ENCODE measurements at regions not wholly inside any gene's neighbourhood (a gene's known extent, or its start where the extent isn't known, plus 50 kb on each side); places are given as distances from the start of the nearest gene placed in this dataset.

DNA sequence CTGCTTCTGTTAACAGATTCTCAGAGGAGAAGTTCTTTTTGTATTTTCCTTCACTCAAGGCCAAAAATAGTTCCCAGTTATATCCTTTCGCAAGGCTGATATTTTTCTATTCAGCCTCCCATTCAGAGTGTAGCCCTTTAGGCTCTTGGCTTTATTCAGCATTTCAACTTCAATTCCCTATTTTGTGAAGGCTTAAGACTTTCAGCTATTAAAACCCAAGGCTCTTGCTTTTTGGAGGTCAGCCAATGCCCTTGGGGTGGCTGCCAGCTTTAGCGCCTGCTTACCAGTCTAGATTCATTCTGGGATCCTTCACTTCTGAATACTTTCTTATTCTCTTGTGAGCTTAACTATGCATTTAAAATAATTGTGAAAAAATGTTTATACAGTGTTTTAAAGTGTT is 57.3 kb upstream of the ADGRA3 start:
- no peak overlapping the region for H2BK120ac ChIP-seq (ENCODE audit: insufficient read depth, low read length, poor library complexity)
- no peak overlapping the region for H3K4me2 ChIP-seq (ENCODE audit: low read length)
- H3K79me2 ChIP-seq (ENCODE audit: control insufficient read depth, insufficient read depth, low read length, poor library complexity): no peaks in the 10 kb centered on the region
- H3K9ac ChIP-seq (ENCODE audit: low read length): no peak overlapping the region
- no peak overlapping the region for H2BK12ac ChIP-seq (ENCODE audit: low read length)
- H3K4me1 ChIP-seq (ENCODE audit: control insufficient read depth in 1 of 2, insufficient read depth in 2 of 2, low read length in 2 of 2): no peaks in the 10 kb centered on the region
- H3K27me3 ChIP-seq (ENCODE audit: insufficient read depth, low read length): no peaks in the 10 kb centered on the region
- no peak overlapping the region for H3K4me3 ChIP-seq (ENCODE audit: low read depth, low read length)
- H4K8ac ChIP-seq (ENCODE audit: low read depth, low read length): no peak overlapping the region
- DNase-seq: no peak
- no peak overlapping the region for H3K4ac ChIP-seq (ENCODE audit: low read depth, low read length)
- WGBS (ENCODE audit: extremely low coverage, insufficient coverage, insufficient read length): no CpG with 5 or more reads among the region's 2 CpGs
- no peaks in the 10 kb centered on the region for H3K79me1 ChIP-seq (ENCODE audit: low read length)
- H3K36me3 ChIP-seq (ENCODE audit: control insufficient read depth in 1 of 2, insufficient read depth in 2 of 2, low read length in 2 of 2): no peaks in the 10 kb centered on the region
- no peak overlapping the region for H4K91ac ChIP-seq (ENCODE audit: low read depth, low read length)
- H4K12ac ChIP-seq (ENCODE audit: low read depth, low read length): no peak overlapping the region
- peaks cover 4% of the 10 kb centered on the region for H3K9me3 ChIP-seq (ENCODE audit: insufficient read depth, low read depth, low read length)
- H3K18ac ChIP-seq (ENCODE audit: low read length): no peak overlapping the region
- H3K14ac ChIP-seq (ENCODE audit: low read length): no peak overlapping the region
- H2AK5ac ChIP-seq (ENCODE audit: low read length): no peak overlapping the region
- no peak overlapping the region for H3K27ac ChIP-seq (ENCODE audit: low read depth, low read length)
- no peak overlapping the region for H2BK5ac ChIP-seq (ENCODE audit: low read depth, low read length, poor library complexity)
- no peak overlapping the region for H3K23ac ChIP-seq (ENCODE audit: low read length)
- H2AFZ ChIP-seq (ENCODE audit: insufficient read depth, low read length, poor library complexity): no peak overlapping the region

DNA sequence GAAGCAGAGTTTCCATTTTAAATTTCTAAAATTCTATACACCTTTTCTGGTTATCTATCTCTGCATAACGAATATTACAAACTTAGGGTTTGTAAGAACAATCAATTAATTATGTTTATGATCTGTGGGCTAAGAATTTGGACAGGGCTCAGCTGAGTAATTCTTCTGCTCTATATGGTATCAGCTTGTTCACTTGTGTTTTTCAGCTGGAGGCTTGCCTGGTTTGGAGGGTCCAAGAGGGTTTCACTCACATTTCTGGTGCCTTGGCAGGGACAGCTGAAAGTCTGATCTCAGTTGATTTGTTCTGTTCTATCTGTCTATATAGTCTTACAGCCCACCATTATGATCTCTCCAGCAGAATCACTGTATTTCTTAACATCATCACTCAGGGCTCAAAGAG is 57.8 kb upstream of the ADGRA3 start:
- Histone ChIP-seq H3K18ac (ENCODE audit: low read length) (no peak overlapping the region), H3K23ac (ENCODE audit: low read length) (no peak overlapping the region), H3K27me3 (ENCODE audit: insufficient read depth, low read length) (no peaks in the 10 kb centered on the region), H2BK5ac (ENCODE audit: low read depth, low read length, poor library complexity) (no peak overlapping the region), H3K4me2 (ENCODE audit: low read length) (no peak overlapping the region), H3K4ac (ENCODE audit: low read depth, low read length) (no peak overlapping the region), H2BK12ac (ENCODE audit: low read length) (no peak overlapping the region), H2BK120ac (ENCODE audit: insufficient read depth, low read length, poor library complexity) (no peak overlapping the region), H3K14ac (ENCODE audit: low read length) (no peak overlapping the region), H3K79me1 (ENCODE audit: low read length) (no peaks in the 10 kb centered on the region), H2AFZ (ENCODE audit: insufficient read depth, low read length, poor library complexity) (no peak overlapping the region), H3K79me2 (ENCODE audit: control insufficient read depth, insufficient read depth, low read length, poor library complexity) (no peaks in the 10 kb centered on the region), H3K9ac (ENCODE audit: low read length) (no peak overlapping the region), H3K36me3 (ENCODE audit: control insufficient read depth in 1 of 2, insufficient read depth in 2 of 2, low read length in 2 of 2) (no peaks in the 10 kb centered on the region), H4K91ac (ENCODE audit: low read depth, low read length) (no peak overlapping the region), H3K9me3 (ENCODE audit: insufficient read depth, low read depth, low read length) (peaks cover 4% of the 10 kb centered on the region), H3K4me3 (ENCODE audit: low read depth, low read length) (no peak overlapping the region), H4K8ac (ENCODE audit: low read depth, low read length) (no peak overlapping the region), H4K12ac (ENCODE audit: low read depth, low read length) (no peak overlapping the region), H2AK5ac (ENCODE audit: low read length) (no peak overlapping the region), H3K27ac (ENCODE audit: low read depth, low read length) (no peak overlapping the region), H3K4me1 (ENCODE audit: control insufficient read depth in 1 of 2, insufficient read depth in 2 of 2, low read length in 2 of 2) (no peaks in the 10 kb centered on the region)
- WGBS (ENCODE audit: extremely low coverage, insufficient coverage, insufficient read length): no CpG with 5 or more reads among the region's 1 CpG
- no peak for DNase-seq

DNA sequence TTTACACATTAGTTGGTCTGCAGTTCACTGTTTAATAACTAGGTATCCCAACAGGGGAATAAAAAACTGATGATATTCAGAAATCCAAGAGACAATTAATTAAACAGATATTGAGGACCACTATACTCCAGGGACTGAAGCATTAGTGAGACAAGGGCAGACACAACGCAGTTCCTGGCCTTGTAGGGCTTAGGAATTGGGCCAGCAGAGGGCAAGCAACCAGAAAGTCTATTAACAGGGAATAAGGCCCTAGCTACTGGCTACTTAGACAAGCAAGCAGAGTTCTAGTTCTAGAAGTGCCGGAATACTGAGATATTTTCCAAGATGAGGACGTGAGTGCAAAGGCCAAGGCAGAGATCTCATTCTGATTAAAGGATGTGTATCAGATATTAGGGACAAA is 58.6 kb upstream of the ADGRA3 start:
- H3K27me3 ChIP-seq (ENCODE audit: insufficient read depth, low read length): no peaks in the 10 kb centered on the region
- no peaks in the 10 kb centered on the region for H3K79me1 ChIP-seq (ENCODE audit: low read length)
- H3K27ac ChIP-seq (ENCODE audit: low read depth, low read length): no peak overlapping the region
- H2BK12ac ChIP-seq (ENCODE audit: low read length): no peak overlapping the region
- no peak overlapping the region for H3K18ac ChIP-seq (ENCODE audit: low read length)
- no CpG with 5 or more reads among the region's 3 CpGs for WGBS (ENCODE audit: extremely low coverage, insufficient coverage, insufficient read length)
- H3K79me2 ChIP-seq (ENCODE audit: control insufficient read depth, insufficient read depth, low read length, poor library complexity): no peaks in the 10 kb centered on the region
- DNase-seq: no peak
- no peak overlapping the region for H4K8ac ChIP-seq (ENCODE audit: low read depth, low read length)
- H3K9ac ChIP-seq (ENCODE audit: low read length): no peak overlapping the region
- peaks cover 4% of the 10 kb centered on the region for H3K9me3 ChIP-seq (ENCODE audit: insufficient read depth, low read depth, low read length)
- no peak overlapping the region for H2AK5ac ChIP-seq (ENCODE audit: low read length)
- no peak overlapping the region for H2BK120ac ChIP-seq (ENCODE audit: insufficient read depth, low read length, poor library complexity)
- H3K4me1 ChIP-seq (ENCODE audit: control insufficient read depth in 1 of 2, insufficient read depth in 2 of 2, low read length in 2 of 2): no peaks in the 10 kb centered on the region
- no peak overlapping the region for H3K23ac ChIP-seq (ENCODE audit: low read length)
- no peaks in the 10 kb centered on the region for H3K36me3 ChIP-seq (ENCODE audit: control insufficient read depth in 1 of 2, insufficient read depth in 2 of 2, low read length in 2 of 2)
- H2BK5ac ChIP-seq (ENCODE audit: low read depth, low read length, poor library complexity): no peak overlapping the region
- no peak overlapping the region for H4K12ac ChIP-seq (ENCODE audit: low read depth, low read length)
- no peak overlapping the region for H3K4ac ChIP-seq (ENCODE audit: low read depth, low read length)
- no peak overlapping the region for H4K91ac ChIP-seq (ENCODE audit: low read depth, low read length)
- no peak overlapping the region for H2AFZ ChIP-seq (ENCODE audit: insufficient read depth, low read length, poor library complexity)
- no peak overlapping the region for H3K14ac ChIP-seq (ENCODE audit: low read length)
- no peak overlapping the region for H3K4me2 ChIP-seq (ENCODE audit: low read length)
- H3K4me3 ChIP-seq (ENCODE audit: low read depth, low read length): no peak overlapping the region

DNA sequence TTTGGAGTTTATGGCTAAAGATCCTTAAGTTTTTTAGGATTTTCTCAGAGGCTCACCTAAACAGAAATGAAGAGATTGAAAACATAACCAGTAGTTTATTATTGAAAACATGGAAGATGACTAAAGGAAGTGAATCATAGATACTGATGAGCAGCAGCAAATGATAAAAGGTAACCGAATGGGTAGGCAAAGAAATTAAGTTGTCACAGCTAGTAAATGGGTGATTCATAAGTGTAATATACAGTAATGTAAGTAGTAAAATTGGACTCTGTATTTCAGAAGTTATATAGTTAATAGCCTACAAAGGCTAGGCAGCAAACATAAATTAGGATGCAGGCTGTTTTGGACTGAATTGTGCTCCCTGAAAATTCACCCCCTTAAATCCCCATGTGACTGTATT is 59.0 kb upstream of the ADGRA3 start:
- Histone ChIP-seq H2BK5ac (ENCODE audit: low read depth, low read length, poor library complexity) (no peak overlapping the region), H3K36me3 (ENCODE audit: control insufficient read depth in 1 of 2, insufficient read depth in 2 of 2, low read length in 2 of 2) (no peaks in the 10 kb centered on the region), H3K4me2 (ENCODE audit: low read length) (no peak overlapping the region), H3K14ac (ENCODE audit: low read length) (no peak overlapping the region), H3K79me1 (ENCODE audit: low read length) (no peaks in the 10 kb centered on the region), H2BK120ac (ENCODE audit: insufficient read depth, low read length, poor library complexity) (no peak overlapping the region), H2BK12ac (ENCODE audit: low read length) (no peak overlapping the region), H3K4ac (ENCODE audit: low read depth, low read length) (no peak overlapping the region), H3K4me3 (ENCODE audit: low read depth, low read length) (no peak overlapping the region), H4K8ac (ENCODE audit: low read depth, low read length) (no peak overlapping the region), H3K9me3 (ENCODE audit: insufficient read depth, low read depth, low read length) (peaks cover 4% of the 10 kb centered on the region), H3K18ac (ENCODE audit: low read length) (no peak overlapping the region), H3K27me3 (ENCODE audit: insufficient read depth, low read length) (no peaks in the 10 kb centered on the region), H4K91ac (ENCODE audit: low read depth, low read length) (no peak overlapping the region), H4K12ac (ENCODE audit: low read depth, low read length) (no peak overlapping the region), H2AK5ac (ENCODE audit: low read length) (no peak overlapping the region), H3K79me2 (ENCODE audit: control insufficient read depth, insufficient read depth, low read length, poor library complexity) (no peaks in the 10 kb centered on the region), H3K9ac (ENCODE audit: low read length) (no peak overlapping the region), H3K27ac (ENCODE audit: low read depth, low read length) (no peak overlapping the region), H2AFZ (ENCODE audit: insufficient read depth, low read length, poor library complexity) (no peak overlapping the region), H3K23ac (ENCODE audit: low read length) (no peak overlapping the region), H3K4me1 (ENCODE audit: control insufficient read depth in 1 of 2, insufficient read depth in 2 of 2, low read length in 2 of 2) (no peaks in the 10 kb centered on the region)
- no CpG with 5 or more reads among the region's 1 CpG for WGBS (ENCODE audit: extremely low coverage, insufficient coverage, insufficient read length)
- DNase-seq: no peak

All from trophoblast cell (in vitro differentiated cells and primary cell).